GM12801 (cell line): ENCODE measurements at regions not wholly inside any gene's neighbourhood (a gene's known extent, or its start where the extent isn't known, plus 50 kb on each side); places are given as distances from the start of the nearest gene placed in this dataset.

Experiments
- TF ChIP-seq, protein P1 (sequence below): IDR thresholded peaks from one replicate; pipeline ENCODE4 v1.5.1; 2011; ENCODE audit warnings: control low read depth; ENCODE audit not compliant: insufficient read length; ENCODE audit errors: extremely low read depth

DNA sequence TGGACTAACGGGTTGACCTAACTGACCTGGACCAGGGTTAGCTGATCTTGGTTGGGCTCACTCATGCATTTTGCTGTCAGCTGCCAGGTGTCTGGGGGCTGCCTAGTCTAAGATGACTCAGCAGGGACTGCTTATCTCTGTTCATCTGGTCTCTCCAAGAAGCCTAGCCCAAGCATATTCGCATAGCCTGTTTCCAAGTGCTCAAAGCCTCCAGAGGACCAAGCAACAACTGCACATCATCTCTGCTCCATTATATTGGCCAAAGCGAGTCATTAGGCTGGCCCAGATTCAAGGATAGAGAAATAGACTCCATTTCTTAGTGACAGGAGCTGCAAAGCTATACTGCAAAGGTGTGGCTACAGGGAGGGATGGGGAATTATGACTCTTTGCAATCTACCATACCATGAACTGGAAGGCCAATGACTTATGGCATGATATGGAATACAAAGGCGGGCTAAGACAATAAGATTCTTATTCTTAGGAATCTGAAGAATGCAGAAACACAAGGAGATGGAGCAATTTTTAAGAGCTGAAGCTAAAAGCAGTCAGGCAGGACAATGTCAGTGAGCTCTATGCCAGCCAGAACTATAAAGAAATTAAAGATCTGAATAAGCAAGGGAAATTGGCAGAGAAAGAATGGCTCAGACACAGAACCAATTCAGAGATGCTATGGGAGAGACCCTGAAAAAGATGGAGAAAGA lies 194.6 kb upstream of the FSCB start:
- TF ChIP-seq, protein P1, sequence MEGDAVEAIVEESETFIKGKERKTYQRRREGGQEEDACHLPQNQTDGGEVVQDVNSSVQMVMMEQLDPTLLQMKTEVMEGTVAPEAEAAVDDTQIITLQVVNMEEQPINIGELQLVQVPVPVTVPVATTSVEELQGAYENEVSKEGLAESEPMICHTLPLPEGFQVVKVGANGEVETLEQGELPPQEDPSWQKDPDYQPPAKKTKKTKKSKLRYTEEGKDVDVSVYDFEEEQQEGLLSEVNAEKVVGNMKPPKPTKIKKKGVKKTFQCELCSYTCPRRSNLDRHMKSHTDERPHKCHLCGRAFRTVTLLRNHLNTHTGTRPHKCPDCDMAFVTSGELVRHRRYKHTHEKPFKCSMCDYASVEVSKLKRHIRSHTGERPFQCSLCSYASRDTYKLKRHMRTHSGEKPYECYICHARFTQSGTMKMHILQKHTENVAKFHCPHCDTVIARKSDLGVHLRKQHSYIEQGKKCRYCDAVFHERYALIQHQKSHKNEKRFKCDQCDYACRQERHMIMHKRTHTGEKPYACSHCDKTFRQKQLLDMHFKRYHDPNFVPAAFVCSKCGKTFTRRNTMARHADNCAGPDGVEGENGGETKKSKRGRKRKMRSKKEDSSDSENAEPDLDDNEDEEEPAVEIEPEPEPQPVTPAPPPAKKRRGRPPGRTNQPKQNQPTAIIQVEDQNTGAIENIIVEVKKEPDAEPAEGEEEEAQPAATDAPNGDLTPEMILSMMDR, result no peak

DNA sequence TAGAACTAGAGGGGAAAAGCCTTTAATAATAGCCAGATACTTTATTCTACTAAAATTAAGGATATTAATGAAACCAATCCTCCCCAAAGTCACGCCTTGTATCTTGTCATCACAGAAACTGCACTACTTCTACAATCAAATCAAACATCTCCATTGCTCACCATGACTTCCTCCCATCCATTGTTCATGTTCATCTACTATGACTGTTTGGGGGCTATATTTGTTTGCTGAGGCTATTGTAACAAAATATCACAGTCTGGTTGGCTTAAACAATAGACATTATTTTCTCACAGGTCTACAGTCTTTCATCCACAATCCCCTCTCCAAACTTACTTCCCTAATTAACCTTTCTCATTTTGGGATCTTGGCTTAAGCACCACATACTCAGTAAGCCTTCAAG lies 193.6 kb upstream of the FSCB start:
- TF ChIP-seq, protein P1, result no peak

DNA sequence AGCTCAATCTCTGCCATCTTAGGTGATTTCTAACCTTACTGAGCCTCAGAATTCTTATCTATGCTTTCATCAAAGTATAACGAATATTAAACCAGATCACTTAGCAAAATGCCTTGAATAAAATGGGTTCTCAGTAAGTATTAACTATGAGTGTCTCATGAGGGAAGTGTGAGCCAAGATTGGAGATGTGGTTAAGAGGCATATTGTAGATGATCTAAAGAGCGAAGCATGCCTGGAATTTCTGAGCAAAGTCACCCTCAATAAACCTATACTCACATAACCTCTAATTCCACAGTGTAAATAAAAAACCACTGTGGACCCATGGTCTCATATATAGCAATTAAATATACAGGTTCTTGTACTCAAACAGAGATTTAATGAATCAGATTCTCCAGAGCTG lies 193.1 kb upstream of the FSCB start:
- TF ChIP-seq, protein P1, result no peak

DNA sequence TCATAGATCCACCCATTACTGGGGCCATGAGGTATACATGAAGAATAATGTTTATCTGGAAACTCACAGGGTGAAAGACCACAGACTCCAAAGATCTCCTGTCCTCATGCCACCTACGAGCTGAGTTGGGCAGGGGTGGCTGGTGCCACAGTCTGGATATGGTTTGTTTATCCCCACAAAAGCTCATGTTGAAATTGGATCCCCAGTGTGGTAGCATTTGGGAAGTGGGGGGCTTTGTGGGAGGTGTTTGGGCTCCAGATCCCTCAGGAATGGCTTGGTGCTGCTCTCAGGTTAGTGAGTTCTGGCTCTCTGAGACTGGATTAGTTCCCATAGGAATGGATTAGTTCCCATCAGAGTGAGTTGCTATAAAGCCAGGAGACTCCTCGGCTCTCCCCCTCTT lies 192.3 kb upstream of the FSCB start:
- TF ChIP-seq, protein P1, result no peak

DNA sequence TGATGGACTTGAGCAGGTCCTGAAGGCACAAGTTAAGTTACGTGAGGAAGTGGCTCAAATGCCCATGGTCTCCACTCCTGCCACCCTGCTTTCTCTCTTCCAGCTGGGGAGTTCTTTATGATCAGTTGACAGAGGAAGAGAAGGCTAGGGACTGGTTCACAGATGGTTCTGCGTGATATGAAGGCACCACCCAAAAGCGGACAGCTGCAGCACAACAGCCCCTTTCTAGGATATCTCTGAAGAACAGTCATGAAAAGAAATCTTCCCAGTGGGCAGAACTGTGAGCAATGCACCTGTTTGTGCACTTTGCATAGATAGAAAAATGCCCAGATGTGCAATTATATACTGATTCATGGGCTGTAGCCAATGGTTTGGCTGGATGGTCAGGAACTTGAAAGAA lies 162.4 kb upstream of the FSCB start:
- TF ChIP-seq, protein P1, result no peak

DNA sequence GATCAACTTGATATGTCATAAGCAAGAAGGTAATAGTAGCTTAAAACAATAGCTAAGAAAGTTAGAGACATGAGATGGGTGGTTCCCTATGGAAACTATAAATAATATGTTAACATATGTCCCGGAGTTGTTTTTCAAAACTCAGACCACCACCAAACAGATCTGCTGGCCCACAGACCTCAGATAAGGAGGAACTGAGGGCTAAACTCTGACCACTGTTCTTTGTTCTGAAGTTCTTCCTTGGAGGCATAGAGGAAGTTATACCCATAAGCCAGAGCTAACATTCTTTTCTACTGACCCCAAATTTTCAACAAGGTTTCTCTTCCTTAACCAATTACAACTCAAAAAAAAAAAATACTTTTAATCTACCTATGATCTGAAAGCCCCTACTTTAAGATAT lies 156.1 kb upstream of the FSCB start:
- TF ChIP-seq, protein P1, result no peak

DNA sequence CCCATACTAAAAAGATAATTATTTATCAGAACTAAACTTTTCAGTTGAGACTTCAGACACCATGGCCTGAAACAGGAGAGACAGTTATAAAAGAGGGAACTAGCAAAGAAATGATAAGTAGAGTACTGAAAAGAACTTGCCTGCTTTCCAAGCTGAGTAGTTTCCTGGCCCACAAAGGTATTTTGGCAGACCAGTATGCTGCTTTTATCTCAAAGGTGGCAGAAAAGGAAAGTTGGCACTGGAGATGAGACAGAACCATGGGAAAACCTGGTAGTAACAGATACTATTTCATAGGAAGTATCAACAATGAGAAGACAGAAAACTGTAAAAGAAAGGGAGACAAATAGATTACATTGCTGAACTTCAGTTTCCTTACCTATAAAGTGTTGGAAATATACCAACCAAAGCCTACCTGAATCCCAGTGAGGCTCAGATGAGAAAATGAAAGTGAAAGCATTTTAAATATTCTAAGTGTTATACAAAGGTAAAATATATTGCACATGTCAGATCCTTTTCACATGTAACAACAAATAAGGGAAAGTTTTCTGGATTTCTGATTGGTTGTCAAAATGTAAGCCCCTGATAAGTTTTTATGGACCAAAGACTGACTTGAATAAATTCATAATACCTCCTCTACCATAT lies 155.3 kb upstream of the FSCB start:
- TF ChIP-seq, protein P1, result no peak

DNA sequence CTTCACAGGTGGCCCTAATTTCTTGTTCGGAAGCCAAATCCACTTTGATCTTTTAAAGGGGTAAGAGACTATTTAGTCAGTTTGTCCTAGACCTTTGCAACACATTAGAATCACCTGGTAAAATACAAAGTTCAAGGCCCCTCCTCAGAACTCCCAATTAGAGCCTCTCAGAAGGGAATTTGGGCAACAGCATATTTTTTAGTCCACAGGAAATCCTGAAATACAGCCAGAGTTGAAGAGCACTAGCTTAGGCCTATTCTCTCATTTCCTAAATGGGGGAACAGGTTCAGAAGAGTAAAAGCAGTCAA lies 151.3 kb upstream of the FSCB start:
- TF ChIP-seq, protein P1, result no peak
